Globus pallidus (tissue), 1 donor: ENCODE measurements at regions not wholly inside any gene's neighbourhood (a gene's known extent, or its start where the extent isn't known, plus 50 kb on each side); places are given as distances from the start of the nearest gene placed in this dataset.

Experiments used
- DNase-seq: peaks from one replicate; pipeline ENCODE4 v3.0.0-alpha.2; 2015; ENCODE audit warnings: low spot score

DNA sequence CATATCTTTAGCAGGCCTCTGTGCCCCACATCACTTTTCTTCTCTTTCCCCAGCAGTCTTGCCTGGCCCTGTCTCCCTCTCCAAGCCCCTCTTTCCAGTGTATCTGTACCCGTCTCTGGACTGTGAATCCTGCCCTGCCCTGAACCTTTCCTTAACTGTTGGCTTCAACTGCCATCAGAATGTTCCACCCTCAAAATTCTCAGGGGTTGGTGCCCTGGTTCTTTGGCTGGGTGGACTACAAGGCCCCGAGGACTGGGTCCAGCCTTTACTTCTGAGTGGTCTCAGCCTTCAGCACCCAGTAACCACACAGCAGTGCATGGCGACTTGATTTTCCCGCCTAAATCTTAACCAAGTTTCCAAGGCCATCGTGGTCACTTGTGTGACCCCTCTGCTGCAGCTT, 333.5 kb upstream of the RGMA start:
- DNase-seq = no peak

DNA sequence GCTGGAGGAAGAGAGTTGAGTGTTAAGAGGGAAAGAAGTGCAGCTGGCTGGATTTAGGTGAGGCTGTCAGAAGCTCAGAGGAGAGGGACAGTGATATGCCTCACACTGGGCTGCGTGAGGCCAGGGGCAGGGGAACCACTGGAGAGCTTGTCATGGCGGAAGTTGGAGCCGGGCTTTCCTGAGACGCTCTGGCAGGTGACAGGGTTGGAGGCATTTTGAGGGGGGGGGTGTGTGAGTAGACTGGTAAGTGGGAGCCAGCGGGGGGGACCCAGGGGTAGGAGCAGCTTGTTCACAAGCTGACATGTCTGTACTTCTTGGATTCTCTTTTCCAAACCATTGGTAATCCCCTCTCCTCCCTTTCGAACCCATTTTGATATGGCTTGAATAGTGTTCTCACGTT, 331.5 kb upstream of the RGMA start:
- DNase-seq = no peak

DNA sequence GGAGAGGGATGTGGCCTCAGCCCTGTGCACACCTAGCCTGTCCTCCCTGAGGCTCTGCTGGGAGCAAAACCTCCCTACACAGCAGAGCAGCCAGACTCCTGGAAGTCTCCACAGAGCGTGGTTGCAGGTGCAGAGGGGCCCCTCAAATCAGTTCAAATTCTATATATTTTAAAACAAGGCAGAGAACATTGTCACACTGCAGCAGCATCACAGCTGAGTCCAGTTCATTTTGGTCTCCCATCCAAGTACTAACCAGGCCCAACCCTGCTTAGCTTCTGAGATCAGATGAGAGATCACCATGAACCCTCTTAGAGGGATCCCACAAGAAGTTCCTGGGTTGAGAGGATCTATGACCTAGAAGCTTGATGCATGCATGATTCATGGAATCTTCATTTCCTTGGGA, 331.0 kb upstream of the RGMA start:
- no peak for DNase-seq

DNA sequence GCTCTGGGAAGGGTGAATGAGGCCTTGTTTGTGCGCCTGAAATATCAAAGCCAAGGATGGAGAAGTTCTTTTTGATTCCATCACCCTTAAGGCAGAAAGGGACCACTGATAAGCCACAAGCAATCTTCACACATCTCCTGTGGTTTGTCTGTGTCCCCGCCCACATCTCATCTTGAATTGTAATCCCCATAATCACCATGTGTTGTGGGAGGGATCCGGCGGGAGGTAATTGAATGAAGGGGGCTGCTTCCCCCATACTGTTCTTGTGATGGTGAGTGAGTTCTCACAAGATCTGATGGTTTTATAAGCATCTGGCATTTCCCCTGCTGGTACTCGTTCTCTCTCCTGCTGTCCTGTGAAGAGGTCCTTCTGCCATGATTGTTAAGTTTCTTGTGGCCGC, 329.6 kb upstream of the RGMA start:
- DNase-seq = no peak

DNA sequence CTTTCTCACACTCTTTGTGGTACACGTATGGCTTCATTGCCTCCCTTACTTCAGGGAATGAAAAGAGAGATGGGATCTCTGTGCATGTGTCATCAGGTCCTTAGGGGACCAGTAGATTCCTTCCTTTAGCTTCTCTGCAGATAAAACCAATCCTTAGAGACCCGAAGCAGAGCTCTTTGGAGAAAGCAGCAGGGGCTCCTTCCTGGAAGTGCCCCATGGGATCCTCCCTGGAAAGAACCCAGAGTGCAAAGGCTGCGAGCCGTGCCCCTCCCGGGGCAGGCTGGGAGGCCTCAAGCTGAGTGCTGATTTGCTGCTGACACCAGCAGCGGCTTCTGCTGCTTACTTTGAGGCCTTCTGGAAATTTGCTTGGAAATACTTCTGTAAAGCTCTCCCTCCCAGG, 328.6 kb upstream of the RGMA start:
- no peak for DNase-seq

DNA sequence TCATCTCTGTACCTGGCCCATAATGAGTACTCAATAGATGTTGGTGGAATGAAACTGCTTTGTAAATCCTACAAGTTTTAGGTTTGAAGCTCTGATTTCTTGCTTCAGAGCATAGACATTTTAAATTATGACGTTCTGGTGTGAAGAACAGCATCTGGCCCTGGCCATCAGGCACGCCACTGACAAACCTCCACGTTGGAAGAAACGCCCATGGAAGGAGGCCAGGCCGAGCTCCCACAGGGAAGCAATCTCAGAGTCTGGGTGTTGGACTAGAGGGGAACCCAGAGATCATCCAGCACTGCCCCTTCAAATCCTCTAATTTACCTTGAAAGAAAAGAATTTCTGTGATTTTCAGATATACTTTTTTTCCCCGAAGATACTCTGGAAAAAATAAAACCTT, 328.1 kb upstream of the RGMA start:
- no peak for DNase-seq

DNA sequence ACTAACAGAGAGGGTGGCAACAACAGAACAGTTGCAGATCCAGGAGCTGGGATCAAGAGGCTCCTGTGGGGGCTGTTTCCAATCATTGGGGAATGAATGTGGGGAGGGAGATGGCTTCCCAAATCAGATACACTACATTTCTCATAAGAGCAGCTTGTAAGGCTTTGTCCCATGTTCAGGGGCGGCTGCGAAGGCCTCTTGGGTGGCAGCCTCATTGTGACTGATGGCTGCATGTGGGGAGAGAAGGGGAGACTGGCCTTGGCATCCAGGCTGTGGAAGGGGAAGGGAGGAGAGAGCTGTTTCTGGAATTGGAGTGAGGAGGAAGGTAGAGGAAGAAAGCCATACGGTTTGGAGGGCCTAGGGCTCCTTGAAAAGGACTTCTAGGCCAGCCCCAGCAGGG, 326.6 kb upstream of the RGMA start:
- no peak for DNase-seq

DNA sequence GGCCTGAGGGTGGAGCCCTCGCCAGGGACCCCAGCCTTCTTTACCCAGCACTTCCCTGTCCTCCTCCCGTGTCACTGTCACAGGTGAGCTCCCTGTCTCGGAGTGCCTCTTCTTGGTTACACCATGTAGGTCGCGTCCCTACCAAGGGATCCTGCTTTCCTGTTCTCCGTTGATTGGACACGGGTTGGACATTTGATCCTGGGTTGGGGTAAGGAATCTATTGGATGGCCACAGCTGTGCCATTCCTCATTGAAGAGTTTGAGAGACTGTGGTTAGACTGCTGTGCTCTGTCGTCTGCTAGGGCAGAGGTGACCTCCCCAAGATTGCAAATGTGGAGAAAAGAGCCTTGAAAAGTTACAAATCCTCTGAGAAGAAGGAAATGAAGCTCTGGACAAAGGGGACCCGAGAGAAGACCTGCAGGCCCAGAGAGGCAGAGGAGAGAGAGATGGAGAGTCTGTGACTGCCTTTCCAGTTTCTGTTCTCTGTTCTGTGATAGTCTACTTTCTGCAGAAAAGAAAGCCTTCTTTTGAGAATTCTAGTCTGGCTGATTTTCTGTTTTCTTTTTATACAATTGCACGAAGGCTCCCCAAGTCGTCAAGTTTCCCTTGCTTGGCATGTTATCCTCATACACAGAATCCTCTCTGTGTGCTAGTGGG, 325.7 kb upstream of the RGMA start:
- DNase-seq = no peak

DNA sequence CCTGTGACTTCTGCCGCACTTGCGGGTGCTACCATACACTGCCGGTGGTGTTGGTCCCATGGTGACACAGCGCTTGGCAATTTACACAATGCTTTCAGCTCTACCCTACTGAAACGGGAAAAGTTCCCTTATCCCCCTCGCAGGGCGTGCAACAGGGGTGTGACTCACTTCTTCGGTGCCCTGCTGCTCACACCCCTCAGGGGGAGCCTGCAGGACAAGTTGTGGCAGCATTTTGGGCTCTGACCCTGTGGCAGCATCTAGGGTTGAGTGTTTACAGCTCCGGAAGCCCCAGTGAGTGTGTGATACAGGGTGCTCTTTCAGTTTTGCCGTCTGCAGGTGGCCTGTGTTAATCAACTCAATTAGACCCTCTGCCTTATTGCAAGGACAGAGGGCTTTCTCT, 324.7 kb upstream of the RGMA start:
- DNase-seq = no peak

DNA sequence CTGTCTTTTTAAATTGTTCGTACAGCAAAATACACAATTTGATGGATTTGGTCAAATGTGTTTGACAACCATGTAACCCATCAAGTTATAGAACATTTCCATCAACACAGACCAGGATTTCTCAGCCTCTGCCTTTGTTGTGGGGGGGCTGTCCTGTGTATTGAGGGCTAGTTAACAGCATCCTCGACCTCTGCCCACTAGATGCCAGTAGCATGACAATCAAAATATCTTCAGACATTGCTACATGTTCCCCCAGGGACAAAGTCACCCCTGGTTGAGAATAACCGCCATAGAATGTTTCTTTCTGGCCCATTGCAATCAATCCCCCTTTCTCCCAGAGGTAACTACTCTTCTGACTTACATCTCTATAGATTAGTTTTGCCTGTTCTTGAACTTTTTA, 310.1 kb upstream of the RGMA start:
- DNase-seq = no peak

DNA sequence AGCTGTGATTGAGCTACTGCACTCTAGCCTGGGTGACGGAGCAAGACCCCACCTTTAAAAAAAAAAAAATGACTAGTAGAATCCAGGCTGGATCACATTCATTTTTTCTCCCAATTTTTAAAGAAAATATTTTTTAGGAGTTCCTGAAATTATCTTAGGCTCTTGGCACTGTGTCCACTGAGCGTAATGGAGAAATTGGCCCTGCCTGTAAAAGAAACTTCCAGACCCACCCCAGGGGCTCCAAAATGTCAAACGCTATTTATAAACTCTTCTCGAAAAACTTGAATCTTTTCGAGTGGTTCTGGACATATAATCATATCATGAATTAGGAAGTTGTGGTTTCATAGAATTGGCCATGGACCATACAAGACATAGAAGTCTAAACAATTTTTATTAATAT, 300.2 kb upstream of the RGMA start:
- DNase-seq = no peak

DNA sequence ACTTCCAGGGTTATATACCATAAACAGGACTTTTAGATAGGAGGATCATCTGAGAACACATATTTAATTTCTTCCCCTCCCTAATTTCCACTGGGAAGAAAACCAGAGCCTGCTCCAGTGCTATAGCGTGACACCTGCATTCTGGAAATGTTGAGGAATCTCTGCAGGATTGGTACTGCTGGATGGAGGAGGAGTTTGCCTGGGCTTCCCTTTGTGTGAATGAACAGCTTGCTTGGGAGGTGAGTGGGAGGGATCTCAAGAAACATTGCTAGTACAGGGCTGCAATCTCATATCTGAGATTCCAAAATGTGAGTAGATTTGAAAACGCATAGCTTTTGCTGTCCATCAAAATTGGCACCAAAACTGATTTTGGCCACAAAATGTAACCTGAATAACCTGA, 295.9 kb upstream of the RGMA start:
- no peak for DNase-seq

DNA sequence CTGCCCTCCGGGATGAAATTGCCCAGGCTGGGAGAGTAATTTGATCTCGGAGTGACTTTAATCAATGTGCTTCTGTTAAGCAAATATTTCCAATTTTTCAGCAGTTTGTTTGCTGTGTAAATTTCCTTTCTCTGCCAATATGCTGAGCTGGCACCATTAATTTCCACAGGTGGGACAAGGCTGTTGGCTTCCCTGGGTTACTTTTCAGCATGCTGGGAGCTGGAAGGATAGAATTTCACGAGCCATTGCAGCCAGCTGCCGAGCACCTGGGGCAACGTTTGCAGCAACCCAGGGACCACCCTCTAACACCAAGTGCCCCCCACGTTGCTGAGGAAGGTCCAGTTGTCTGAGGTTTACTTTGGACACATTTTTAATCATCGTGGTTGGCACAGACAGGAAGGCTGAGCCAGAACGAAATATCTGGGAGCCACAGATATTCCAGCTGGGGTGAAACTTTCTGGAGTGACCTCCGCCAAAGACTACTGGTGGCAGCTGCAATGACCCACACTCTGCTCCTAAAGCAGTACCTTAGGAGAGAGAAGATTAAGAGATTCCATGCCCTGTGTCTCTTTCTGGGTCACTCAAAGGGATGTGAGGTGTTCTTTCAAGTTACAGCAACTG, 293.3 kb upstream of the RGMA start:
- DNase-seq = no peak

DNA sequence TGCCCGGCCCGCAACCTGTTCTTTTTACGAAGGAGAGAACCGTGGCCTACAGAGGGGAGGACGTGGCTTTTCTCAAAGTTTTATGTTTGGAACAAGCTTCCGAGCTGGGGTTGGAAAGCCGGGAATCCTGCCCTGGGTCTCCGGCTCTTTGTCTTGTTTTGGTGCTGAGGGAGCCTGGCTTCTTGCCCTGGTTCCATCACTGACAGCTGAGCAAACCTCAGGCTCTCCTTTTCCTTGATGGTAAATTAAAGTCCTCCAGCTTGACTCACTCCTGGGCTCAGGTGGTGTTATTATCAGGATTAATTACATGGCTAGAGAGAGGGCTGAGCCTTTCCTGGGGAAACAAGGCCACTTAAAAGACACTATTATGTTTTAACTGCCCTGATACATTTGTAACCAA, 289.5 kb upstream of the RGMA start:
- no peak for DNase-seq

DNA sequence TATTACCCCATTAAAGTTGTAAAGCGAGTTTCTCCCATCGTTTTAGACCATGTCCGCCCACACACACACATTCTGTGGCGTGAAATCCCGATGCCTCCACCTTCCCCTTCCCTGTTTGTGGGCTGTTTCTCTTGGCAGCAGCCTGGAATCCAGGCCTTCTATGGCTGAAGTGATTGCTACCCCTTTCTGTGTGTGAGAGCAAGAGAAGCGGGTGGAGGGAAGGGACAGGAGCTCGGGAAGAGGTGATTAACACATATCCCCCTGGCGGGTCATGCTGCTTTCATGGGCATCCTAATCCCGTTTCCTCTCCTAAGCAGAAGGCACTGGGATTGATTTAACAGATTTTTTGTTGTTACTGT, 283.8 kb upstream of the RGMA start:
- no peak for DNase-seq

DNA sequence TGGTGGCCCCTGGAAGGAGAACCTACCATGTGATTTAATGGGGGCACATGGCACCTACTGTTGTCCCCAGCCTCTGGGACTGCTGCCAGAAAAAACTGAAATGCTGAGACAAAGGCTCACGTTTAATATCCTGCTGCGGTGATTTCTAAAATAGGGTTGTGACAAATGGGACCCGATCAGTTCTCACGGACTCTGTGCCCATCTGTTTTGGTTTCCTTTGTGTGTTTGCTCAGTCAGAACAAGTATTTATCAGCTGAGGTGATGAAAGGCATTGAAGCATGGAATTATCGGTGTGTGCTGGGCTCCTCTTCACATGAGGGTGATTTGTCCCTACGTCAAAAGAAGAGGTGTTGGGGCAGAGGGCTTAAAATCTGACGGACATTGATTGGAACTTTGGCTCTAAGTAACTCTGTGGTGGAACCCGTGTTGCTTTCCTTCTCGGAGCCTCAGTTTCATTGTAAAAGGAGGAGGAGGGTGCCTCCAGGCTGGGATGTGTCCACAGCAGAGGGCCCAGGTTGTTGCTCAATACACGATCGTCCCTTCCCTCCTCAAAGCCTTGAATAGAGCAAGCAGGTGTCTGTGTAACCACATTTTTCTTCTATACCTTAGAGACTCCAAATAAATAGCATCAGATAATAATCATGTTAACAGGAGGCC, 283.3 kb upstream of the RGMA start:
- DNase-seq = no peak

DNA sequence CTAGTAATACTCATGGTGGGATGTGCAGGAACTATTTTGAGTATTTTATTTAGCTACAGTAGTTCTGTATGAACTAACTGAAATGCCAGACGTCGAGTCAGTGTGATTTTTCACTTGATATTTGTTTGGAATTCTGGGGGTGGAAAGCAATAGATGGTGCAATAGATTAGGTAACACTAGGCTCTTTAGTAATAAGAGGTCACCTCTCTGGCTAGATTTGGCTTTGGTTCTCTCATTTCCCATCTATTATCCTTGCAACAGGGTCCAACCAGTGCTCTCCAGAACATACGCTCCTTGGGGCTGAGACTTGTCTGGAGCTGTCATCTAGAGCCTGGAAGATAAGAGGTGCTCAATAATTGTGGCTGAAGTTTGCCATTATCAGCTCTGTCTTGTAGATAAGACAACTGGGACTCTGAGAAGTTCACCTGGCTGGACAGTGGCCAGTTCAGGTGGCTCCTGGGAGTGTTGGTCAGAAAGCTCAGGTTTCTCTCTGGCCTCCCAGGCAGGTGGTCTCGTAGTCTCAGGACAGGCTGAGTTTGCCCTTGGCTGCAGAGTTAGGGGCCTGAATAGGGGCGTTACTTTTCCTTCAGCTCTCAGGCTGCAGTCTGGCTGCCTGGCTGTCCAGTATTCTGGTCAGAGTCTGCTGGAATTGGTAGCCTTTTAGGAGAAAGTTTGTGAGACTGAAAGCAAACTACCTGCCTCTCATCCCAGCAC, 277.5 kb upstream of the RGMA start:
- DNase-seq = no peak

DNA sequence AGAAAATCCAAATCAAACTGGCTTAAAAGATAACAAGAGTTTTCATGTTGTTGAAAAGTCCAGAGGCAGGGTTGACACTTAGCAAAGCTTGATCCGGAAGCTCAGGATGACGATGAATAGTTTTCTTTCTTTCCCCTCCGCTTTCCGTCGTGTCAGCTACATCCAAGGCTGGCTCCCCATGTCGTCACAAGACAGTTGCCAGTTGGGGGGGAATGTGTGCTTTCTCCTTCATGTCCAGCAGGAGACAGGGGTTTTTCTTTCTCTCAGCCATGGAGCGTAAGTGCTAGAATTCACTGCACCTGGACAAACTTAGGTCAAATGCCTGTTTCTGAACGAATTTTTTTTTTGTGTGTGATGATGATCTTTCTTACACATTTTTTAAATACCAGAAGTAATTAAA, 273.8 kb upstream of the RGMA start:
- no peak for DNase-seq

DNA sequence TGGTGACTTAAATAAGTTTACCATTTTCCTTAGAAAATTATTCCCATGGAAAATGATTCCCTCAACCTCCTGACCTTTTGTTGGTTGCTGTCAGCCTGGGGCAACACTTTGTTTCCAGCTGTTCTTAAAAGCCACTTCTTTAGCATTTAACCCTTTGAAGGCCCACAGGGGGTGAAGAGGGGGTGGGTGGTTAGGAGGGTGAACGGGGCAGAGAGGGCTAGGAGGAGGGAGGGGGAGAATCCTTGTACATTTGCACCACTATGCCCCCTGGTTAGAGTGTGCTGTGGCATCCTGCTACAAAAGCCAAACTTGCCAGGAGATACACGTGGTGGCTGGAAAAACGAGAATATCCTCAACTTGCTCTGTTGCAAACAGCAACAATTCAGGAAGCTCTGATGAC, 273.2 kb upstream of the RGMA start:
- DNase-seq = no peak

DNA sequence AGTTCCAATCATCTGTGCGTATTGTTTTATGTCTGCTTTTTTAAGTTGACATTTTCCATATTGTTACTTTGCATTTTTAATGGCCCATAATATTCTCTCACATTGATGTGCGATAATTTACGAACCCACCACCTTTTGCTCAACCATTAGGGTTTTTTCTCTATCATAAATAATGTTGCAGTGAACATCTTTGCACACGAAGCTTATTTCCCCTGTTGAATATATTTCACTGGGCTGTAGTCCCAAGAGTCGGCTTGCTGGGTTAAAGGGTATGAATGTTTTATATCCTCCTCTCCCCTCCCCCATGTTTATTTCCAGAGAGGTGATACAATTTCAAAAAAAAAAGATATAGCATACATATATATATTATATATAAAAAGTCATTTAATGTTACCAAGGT, 272.7 kb upstream of the RGMA start:
- no peak for DNase-seq

DNA sequence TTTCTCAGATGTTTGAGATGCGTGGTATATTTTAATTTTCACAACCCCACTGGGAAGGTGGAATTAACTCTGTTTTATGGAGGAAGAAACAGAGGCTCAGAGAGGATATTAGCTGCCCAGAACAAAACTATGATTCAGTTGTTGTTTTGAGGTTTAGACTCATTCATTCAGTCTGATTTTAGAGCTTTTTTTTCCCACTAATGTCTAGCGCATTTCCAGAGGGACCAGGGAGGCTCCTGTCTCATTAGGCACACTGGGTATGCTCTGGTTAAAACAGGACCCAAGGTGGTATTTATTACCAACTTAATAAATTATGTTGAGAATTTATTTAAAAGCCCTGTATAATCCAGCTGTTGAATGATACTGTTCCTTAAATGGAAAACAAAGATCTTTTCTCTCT, 272.0 kb upstream of the RGMA start:
- DNase-seq = no peak

DNA sequence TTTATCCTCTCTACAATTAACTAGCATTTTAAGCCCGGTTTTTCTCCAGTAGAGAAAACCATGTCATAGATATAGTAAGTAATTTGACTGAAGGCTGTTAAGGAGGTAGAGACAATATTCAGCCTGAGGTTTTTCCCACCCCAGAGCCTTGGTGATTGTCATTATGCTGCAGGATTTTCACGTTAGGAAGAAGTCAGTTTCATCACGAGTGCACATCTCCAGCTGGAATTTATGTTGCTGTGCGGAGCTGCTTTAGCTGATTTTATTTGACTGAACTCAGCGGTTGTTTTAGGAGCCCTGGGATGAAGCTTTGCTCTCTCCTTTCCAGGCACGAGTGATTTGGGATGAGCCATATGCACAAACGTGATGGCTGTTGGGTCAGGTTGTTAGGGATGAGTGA, 271.3 kb upstream of the RGMA start:
- DNase-seq = no peak

DNA sequence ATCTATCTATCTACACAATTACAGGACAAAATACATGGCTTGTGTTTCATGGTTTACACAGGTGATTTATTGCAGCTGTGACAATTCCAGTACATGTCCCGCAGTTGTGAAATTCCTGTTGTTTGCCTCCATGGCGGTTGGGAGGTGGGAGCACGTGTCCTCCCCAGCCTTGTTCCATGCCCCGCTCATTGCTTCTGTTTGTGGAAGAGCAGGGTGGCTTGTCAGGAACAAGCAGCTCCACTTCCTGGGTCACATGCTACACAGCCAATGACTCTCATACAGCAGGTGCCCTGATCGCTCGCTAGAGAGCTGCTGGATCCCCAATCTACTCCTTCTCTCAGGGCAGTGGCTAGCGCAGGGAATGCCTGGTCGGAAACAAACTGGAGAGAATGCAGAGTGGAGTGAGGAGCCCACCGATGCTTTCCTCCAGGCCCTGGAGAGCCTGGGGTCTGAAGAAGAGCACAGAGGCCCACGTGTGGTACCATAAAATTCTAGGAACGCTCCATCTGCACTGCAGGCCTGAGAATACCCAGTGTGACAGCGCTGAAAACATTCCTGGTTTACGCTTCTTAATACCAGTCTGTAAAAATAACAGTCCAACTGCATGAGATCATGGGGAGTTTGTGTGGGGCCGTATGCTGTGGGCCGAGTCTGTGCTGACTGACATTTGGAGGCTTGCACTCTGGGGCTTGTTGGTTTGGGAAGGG, 270.6 kb upstream of the RGMA start:
- DNase-seq = no peak
